ENCODE measurements at regions not wholly inside any gene's neighbourhood (a gene's known extent, or its start where the extent isn't known, plus 50 kb on each side); places are given as distances from the start of the nearest gene placed in this dataset.

DNA sequence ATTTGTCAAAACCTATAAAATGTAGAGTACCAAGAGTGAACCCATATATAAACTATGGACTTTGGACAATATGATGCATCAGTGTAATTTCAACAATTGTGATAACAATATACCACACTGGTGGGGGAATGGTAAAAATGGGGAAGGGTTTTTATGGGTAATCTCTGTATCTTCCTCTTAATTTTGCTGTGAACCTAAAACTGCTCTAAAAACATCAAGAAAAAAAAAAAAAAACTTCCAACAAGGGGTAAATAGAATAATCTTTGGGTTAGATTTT is 592.0 kb upstream of the ADGRB3 start:
- in situ Hi-C loops (cut with HindIII; ENCODE audit: low pct_ligation_motif_present, low sequenced_read_pairs) = no loop called here
- H3K36me3 ChIP-seq (replicated peaks) = no peaks in the 10 kb centered on the region
- no peaks in the 10 kb centered on the region for H3K27me3 ChIP-seq (replicated peaks)
- H3K4me3 ChIP-seq (ENCODE audit: low read depth, low read length) = no peak overlapping the region
- H3K27ac ChIP-seq = no peak overlapping the region
- DNase-seq = no peak
- TF ChIP-seq, protein P1, sequence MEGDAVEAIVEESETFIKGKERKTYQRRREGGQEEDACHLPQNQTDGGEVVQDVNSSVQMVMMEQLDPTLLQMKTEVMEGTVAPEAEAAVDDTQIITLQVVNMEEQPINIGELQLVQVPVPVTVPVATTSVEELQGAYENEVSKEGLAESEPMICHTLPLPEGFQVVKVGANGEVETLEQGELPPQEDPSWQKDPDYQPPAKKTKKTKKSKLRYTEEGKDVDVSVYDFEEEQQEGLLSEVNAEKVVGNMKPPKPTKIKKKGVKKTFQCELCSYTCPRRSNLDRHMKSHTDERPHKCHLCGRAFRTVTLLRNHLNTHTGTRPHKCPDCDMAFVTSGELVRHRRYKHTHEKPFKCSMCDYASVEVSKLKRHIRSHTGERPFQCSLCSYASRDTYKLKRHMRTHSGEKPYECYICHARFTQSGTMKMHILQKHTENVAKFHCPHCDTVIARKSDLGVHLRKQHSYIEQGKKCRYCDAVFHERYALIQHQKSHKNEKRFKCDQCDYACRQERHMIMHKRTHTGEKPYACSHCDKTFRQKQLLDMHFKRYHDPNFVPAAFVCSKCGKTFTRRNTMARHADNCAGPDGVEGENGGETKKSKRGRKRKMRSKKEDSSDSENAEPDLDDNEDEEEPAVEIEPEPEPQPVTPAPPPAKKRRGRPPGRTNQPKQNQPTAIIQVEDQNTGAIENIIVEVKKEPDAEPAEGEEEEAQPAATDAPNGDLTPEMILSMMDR (IDR thresholded peaks at IDR 0.05; ENCODE audit: low read depth, low read length, missing control alignments) = no peak

DNA sequence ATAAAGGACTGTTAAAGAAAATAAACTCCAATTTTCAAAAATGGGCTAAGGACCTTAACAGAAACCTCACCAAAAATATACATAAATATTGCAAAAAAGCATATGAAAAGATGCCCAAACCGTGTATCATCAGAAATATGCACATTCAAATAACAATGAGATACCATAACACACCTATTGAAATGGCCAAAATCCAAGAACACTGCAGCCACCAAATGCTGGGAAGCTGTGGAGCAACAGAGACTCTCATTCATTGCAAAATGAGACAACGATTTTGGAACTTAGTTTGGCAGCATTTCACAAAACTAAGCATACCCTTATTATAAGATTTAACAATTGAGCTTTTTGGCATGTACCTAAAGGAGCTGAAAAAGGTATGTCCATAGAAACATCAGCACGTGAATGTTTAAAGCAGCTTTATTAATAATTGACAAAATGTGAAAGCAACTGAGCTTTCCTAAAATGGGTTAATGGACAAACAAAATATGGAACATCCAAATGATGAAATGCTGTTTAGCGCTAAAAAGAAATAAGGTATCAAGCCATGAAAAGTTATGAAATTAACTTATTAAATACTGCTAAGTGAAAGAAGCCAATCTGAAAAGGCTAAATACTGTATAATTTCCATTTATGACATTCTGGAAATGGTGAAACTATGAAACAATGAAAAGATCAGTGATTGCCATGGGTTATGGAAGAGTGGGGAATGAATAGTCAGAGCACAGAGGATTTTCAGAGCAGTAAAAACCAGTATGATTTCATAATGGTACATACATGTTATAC is 592.6 kb upstream of the ADGRB3 start:
- DNase-seq = no peak
- Histone ChIP-seq H3K27ac (no peak overlapping the region), H3K27me3 (replicated peaks) (no peaks in the 10 kb centered on the region), H3K4me3 (ENCODE audit: low read depth, low read length) (no peak overlapping the region), H3K36me3 (replicated peaks) (no peaks in the 10 kb centered on the region)
- TF ChIP-seq, protein P1 (IDR thresholded peaks at IDR 0.05; ENCODE audit: low read depth, low read length, missing control alignments) = no peak
- in situ Hi-C loops (cut with HindIII; ENCODE audit: low pct_ligation_motif_present, low sequenced_read_pairs) = no loop called here

DNA sequence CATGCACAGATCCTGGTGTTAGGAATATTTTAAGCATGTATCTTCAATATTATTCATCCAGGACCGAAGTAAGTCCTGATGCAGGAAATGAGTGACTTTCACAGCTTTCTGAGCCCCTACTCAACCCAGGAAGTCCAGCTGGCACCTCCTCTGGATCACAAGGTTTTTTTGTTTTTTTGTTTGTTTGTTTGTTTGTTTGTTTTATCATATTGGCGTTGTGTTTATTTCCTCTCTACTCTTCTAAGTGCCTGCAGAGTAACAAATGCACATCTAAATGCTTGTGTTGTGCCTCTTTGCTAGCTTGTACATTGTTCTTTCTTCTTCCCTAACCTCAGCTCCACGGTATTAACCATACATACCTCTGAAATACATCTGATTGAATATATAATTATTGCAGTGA is 594.3 kb upstream of the ADGRB3 start:
- in situ Hi-C loops (cut with HindIII; ENCODE audit: low pct_ligation_motif_present, low sequenced_read_pairs) = no loop called here
- TF ChIP-seq, protein P1 (IDR thresholded peaks at IDR 0.05; ENCODE audit: low read depth, low read length, missing control alignments) = no peak
- DNase-seq = no peak
- H3K27ac ChIP-seq = no peak overlapping the region
- peak overlapping the region; percentile 40 for H3K4me3 ChIP-seq (ENCODE audit: low read depth, low read length)
- H3K36me3 ChIP-seq (replicated peaks) = no peaks in the 10 kb centered on the region
- no peaks in the 10 kb centered on the region for H3K27me3 ChIP-seq (replicated peaks)

DNA sequence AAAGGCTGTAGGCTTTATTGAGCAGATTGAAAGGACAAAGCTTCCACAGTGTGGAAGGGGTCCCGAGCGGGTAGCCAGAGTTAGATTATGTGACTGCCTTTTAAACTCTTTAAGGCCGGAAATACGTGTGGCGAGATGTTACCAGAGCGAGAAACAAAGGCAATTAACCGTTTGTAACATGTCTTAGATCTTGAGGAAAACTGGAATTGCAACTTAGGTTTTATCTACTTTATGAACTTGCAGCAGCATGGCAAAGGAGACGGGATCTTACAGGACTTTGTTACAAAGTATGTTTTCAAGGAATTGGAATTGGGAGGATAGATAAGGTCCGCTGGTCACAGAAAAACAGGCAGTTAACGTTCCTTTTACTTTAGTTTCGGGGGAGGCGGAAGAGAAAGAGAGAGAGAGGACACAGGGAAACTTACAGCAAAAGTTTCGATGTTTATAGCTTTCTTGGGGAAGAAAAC is 594.7 kb upstream of the ADGRB3 start:
- no peak overlapping the region for H3K27ac ChIP-seq

GRCh38 chr6:68039641-68040311 is 595.3 kb upstream of the ADGRB3 start:
- H3K36me3 ChIP-seq (replicated peaks) = no peaks in the 10 kb centered on the region
- H3K27me3 ChIP-seq (replicated peaks) = no peaks in the 10 kb centered on the region
- no peak for DNase-seq
- no peak overlapping the region for H3K27ac ChIP-seq
- H3K4me3 ChIP-seq (ENCODE audit: low read depth, low read length) = peak overlapping the region; percentile 40
- TF ChIP-seq, protein P1 (IDR thresholded peaks at IDR 0.05; ENCODE audit: low read depth, low read length, missing control alignments) = no peak
- in situ Hi-C loops (cut with HindIII; ENCODE audit: low pct_ligation_motif_present, low sequenced_read_pairs) = no loop called here

More for the DNA sequence above, 594.7 kb upstream of the ADGRB3 start:
- Histone ChIP-seq H3K4me3 (ENCODE audit: low read depth, low read length) (peak overlapping the region; percentile 40), H3K36me3 (replicated peaks) (no peaks in the 10 kb centered on the region), H3K27me3 (replicated peaks) (no peaks in the 10 kb centered on the region)
- in situ Hi-C loops (cut with HindIII; ENCODE audit: low pct_ligation_motif_present, low sequenced_read_pairs) = no loop called here
- TF ChIP-seq, protein P1 (IDR thresholded peaks at IDR 0.05; ENCODE audit: low read depth, low read length, missing control alignments) = no peak
- DNase-seq = no peak

Measured in brain microvascular endothelial cell (primary cell).